IPS DF 4.7 (cell line): ENCODE measurements at regions not wholly inside any gene's neighbourhood (a gene's known extent, or its start where the extent isn't known, plus 50 kb on each side); places are given as distances from the start of the nearest gene placed in this dataset.

Source experiments
- DNase-seq: peaks from one replicate; pipeline ENCODE4 v3.0.0-alpha.2; 2013; ENCODE audit warnings: low spot score; ENCODE audit errors: extremely low read depth

- peak; percentile 30 for DNase-seq
Measured at GRCh38 chr1:213374369-213374768, 323.3 kb downstream of the RPS6KC1 start.

- no peak for DNase-seq
Measured at GRCh38 chr1:213375002-213375401, 324.0 kb downstream of the RPS6KC1 start.

- DNase-seq, result no peak
Measured at GRCh38 chr1:213376862-213377372, 325.9 kb downstream of the RPS6KC1 start.

GRCh38 chr1:213380865-213381264 is 329.8 kb downstream of the RPS6KC1 start:
- no peak for DNase-seq

GRCh38 chr1:213381572-213382084 is 330.6 kb downstream of the RPS6KC1 start:
- no peak for DNase-seq

GRCh38 chr1:213383465-213383864 is 332.4 kb downstream of the RPS6KC1 start:
- no peak for DNase-seq

DNA sequence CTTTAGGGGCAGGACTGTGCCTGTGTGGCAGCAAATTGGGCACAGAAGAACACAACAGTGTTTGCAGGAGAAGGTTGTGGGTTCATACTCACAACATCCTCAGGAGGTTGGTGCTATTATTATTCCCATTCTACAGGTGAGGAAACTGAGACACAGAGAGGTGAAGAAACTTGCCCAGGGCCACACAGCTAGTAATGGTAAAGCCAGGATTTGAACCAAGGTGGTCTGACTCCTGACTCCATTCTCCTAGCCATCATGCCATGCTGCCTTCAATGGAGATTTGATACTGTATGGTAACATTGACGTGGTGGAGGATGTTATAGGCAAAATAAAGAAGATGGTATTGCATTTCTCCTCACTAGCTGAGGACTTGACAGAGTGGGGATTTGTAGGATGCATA is 334.2 kb downstream of the RPS6KC1 start:
- no peak for DNase-seq

GRCh38 chr1:213385806-213386324 is 334.8 kb downstream of the RPS6KC1 start:
- DNase-seq, result no peak

DNA sequence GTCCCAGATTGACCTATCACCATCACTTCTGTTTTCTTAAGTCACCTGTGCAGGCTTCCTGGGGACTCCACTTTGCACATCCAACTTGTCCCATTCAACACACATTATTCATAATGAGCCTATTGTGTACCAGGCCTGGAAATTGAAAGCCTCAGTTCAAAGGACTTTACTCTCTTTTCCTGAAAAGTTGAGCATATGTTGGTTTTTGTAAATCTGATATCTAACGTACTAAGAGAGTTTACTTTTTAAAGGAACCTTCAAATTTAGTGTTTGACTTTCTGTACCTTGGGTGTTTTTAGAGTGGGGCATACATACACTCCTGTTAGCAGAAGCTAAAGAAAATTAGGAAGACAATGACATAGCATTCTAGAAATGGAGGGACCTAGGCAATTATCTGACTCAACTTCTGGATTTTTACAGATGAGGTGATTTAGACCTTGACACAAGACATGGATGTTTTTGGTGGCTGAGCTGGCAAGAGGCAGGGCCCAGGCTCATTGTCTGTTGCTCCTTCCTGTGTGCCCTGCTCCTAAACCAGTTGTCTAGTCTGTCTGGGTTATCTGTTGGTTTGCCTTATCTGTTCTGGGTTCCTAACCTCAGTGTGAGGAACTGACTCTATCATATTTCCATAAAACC is 336.5 kb downstream of the RPS6KC1 start:
- DNase-seq, result no peak

DNA sequence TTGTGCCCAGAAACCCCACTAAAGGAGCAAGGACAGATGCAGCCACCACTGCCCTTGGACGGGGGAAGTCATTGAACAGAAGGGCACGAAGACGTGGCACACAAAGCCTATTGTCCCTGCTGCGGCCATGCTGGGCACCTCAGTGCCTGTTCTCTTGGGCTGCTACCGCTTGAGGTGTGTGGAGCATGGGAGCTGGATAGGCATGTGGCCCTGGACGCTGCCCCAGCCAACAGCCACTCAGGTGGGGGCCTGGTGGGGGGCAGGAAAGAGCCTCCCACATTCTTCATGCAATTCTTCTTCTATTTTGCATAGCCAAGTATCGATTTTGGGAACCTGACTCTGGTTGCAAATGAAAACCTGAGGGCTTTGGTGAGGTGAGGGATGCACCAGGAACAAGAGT is 337.2 kb downstream of the RPS6KC1 start:
- no peak for DNase-seq

GRCh38 chr1:213389061-213389581 is 338.1 kb downstream of the RPS6KC1 start:
- DNase-seq, result no peak

DNA sequence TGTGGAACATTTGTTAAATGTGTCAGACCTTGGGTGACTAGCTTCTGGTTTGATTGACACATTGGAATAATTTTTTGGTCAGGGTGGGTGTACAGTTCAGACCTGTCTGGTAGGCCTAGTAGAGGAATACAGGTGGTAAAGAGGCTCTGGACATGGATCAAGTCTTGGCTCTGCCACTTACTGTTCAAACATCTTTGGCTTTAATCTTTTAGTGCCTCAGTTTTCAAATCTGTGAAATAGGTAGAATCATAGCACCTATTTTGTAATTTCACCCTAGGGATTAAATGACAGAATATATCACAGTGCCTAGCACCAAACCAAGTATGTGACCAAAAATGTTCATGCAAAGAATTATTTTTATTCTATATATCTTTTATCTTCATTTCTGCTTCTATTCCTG is 340.4 kb downstream of the RPS6KC1 start:
- DNase-seq, result no peak

DNA sequence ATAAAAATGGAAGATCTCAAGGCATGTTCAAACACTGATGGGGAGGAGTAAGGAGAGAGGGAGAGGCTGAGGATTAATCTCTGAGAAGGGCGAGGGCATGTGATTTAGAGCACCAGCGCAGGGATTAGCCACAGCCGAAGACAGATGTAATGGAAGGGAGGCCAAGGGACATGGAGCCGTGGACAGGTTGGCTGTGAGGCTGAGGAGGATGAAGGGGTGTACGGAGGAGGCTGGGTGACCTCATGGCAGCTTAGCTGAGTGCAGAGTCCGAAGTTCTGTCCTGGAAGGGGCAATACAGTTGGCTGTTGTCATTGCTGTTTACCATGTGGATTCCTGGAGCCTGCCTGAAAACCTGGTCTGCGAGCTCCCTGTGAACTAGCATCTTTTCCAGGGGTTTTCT is 342.8 kb downstream of the RPS6KC1 start:
- no peak for DNase-seq

DNA sequence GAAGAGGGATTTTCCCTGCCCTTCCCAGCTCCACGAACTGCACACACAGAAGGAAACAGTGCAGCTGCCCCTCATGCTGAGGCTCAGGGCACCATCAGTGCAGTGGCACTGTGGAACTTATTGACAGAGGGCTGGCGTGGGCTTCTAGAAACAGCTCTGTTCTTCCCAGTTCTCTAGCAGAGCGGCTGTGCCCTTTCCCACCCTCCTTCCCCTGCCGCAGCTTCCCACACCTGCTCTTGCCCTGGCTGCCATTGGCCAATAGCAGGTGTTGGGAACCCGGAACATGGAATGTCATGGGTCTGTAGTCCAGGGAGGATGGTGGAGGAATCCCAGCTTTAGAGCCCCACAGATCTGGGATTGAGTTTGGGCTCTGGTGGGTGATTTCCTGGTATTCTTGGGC is 343.8 kb downstream of the RPS6KC1 start:
- DNase-seq, result no peak

- no peak for DNase-seq
Measured at GRCh38 chr1:213397638-213398037, 346.6 kb downstream of the RPS6KC1 start.

DNA sequence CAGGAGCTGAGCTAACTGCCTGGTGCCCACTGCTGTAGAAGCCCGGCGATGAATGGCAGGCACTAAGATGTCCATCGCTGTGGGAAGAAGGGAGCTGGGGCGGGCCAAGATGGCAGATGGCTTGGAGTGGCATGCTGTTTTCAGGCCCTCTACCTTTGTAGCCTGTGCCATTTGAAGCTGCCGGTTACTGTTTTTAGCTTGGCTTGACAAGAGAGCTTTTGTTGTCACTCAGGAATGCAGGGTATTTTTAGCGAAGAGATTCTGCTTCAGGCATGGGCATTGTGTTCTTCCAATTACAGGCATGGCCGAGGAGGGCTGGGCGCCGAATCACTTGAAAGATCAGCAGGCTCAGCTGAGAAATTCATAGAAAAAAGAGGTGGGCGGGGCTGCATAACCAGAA is 348.7 kb downstream of the RPS6KC1 start:
- DNase-seq, result no peak

GRCh38 chr1:213409208-213409631 is 358.2 kb downstream of the RPS6KC1 start:
- no peak for DNase-seq

DNA sequence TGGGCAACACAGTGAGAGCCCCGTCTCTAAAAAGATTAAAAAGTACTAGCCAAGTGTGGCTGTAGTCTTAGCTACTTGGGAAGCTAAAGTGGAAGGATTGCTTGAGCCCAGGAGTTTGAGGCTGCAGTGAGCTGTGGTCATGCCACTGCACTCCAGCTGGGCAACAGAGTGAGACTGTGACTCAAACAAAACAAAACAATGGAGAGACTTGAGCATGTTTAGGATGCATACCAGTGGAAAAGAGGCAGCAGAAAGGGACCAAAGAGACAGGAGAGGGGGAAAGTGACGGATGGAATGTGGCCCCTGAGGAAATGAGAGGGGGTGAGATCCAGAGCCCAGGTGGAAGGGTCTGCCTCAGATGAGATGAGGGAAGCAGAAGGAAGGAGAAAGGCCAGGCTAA is 358.9 kb downstream of the RPS6KC1 start:
- DNase-seq, result no peak

DNA sequence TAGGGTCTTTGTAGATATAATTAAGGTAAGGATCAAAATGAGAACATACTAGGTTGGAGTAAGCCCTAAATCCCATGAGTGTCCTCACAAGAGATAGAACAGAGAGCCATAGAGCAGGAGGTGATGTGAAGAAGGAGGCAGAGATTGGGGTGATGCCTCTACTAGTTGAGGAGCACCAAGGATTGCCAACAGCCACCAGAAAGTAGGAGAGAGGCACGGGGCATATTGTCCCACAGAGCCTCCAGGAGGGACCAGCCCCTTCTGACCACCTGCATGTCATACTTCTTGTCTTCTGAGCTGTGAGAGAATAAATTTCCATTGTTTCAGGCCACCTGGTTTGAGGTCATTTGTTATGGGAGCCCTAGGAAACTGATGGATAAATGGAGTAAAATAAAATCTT is 363.3 kb downstream of the RPS6KC1 start:
- no peak for DNase-seq

- no peak for DNase-seq
Measured at GRCh38 chr1:213414911-213415310, 363.9 kb downstream of the RPS6KC1 start.

- no peak for DNase-seq
Measured at GRCh38 chr1:213415691-213416380, 364.8 kb downstream of the RPS6KC1 start.

DNA sequence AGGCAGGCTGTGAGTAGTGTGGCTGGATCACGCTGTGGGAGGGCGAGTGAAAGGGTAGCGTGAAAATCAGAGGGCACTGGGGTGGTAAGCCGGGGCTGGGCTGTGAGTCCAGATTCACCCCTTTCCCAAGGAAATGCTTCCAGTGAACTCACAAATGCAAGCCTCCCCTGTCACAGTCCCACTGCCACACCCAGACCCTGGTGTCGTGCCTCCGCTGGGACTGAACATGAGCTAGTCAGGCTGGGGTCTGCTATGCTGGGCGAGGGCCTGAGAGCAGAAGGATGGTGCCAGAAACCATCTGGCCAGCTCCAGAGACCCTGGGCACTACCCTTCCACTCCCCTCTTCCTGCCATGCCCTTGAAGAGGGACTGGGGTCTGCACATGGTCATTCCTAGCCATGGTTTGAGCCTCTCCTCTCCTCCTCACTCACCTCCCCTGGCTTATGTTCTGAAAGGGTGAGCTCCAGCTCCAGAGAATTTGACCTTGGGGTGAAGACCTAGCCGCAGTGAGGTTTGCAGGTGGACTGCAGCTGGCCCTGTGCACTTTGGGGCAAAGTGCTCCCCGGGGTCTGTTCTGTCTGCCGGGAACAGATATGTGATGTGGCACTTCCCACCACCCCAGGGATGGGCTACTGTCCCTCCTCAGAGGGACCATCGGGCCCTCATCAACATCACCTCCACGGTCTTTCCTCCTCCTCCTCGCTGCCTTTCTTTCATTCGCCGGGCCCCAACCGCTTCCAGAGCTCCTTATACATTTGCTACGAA is 365.6 kb downstream of the RPS6KC1 start:
- DNase-seq, result no peak
